ENCODE measurements at regions not wholly inside any gene's neighbourhood (a gene's known extent, or its start where the extent isn't known, plus 50 kb on each side); places are given as distances from the start of the nearest gene placed in this dataset.
"Not testable (repeated sequence)": the region's sequence is repeated elsewhere in the genome, so short reads cannot be mapped to it uniquely, and the experiment has no call there.

DNA sequence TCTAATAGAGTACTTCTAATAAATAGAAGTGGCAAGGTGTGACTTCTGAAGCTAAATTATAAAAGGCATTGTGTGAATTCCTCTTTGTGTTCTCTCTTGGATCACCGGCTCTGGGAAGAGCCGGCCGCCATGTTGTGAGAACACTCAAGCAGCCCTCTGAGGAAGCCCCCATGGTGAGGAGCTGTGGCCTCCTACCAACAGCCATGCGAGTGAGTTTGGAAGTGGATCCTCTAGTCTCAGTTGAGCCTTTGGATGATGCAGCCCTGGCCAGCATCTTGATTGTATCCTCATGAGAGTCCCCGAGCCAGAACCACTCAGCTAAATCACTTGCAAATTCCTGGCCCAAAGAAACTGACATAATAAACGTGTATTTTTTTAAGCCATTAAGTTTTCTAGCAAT lies 94.5 kb upstream of the CARD11 start:
- DNase-seq (no peak), ATAC-seq (no peak)

DNA sequence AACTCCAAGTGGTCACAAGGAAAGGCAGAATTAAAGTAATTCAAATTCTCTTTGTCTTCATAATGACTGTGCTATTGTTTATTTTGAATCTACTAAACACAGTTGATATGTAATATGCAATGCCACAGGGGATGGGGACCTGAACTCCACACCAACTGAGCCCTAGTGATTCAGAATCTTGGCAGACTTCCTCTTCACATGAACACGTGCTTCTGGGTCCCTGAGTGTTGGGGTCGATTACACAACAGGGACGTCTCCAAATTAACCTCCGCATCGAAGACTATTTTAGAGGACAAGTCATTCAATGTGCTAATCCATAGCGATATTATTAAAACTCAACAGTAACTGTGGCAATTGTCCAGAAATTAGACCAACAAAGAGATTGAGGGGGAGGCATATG lies 95.3 kb upstream of the CARD11 start:
- DNase-seq (no peak), ATAC-seq (no peak)

DNA sequence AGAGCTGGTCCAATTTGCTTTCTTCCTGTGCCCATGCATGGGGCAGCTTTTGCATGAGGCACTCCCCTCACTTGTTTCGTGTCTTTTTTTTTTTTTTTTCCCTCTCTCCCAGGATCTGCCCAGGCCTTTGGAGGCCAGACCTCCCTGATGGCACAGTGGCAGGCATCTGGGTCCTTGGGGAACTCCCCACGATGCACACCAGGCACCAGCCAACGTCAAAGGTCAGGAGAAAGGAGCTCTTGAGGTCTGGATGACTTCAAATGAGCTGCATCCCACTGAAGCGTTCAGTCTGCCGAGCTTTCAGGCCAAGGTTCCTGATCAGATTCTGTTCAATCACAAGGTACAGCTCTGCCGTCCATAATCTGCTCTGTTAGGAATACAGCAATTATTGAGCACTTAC lies 97.2 kb upstream of the CARD11 start:
- ATAC-seq, result no peak
- DNase-seq, result no peak

DNA sequence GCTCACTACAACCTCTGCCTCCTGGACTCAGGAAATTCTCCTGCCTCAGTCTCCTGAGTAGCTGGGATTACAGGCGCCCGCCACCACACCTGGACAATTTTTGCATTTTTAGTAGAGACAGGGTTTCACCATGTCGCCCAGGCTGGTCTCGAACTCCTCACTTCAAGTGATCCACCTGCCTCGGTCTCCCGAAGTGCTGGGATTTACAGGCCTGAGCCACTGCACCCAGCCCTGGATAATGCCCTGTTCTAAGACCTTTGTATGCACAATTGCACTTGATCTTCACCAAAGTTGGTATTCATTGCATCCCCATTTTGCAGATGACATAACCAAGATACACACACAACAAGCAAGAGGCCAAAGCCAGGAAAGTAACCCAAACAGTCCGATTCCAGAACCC lies 97.7 kb upstream of the CARD11 start:
- DNase-seq (no peak), ATAC-seq (no peak)

DNA sequence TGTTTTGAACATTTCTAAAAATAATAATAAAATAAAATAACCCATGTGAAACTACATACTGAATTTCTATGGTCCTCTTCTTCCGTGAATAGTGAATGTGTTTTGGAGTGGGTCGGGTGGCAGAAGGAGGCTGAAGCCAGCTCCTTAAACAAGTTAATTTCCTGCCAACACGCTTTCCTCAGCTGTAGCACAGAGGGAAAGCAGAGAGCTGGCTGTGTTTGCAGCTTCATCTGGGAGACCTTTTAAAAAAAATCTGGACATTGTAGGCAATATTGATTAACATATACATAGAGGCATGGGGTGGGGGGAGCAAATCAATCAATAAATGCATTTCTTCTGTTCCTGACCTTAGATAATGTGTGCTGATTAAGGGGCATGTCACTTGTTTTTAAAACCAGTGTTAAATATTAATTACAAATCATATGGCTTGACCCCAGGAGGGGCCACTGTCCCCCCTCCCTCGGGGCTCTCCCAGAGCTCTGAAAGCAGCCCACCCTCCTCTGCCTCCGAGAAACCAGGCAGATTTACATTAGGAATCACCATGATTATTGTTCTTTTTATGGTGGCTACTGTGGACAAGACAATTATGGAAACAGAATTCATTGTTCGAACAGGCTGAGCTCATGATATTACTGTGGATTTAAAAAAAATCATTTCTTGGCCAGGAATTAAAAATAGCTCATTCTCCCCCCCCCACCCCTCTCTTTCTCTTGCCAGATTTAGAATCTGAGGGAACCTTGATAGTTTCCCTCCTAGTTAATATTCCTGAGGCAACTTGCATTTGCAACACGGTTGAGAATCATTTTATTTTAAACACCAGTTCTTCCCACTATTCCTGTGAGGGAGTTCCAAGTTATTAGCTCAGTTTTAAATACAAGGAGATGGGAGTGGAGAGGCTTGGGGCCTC lies 100.5 kb upstream of the CARD11 start:
- ATAC-seq (no peak), DNase-seq (no peak)

DNA sequence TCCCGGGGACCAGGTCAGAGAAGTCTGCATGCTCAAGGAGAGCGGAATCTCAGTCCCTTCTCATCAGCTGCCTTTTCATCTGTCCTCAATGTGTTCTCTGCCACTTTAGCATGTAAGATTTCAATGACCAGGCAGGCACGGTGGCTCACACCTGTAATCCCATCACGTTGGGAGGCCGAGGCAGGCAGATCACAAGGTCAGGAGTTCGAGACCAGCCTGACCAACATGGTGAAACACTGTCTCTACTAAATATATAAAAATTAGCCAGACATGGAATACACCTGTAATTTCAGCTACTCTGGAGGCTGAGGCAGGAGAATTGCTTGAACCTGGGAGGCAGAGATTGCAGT lies 101.1 kb upstream of the CARD11 start:
- not testable (repeated sequence) for DNase-seq, ATAC-seq

DNA sequence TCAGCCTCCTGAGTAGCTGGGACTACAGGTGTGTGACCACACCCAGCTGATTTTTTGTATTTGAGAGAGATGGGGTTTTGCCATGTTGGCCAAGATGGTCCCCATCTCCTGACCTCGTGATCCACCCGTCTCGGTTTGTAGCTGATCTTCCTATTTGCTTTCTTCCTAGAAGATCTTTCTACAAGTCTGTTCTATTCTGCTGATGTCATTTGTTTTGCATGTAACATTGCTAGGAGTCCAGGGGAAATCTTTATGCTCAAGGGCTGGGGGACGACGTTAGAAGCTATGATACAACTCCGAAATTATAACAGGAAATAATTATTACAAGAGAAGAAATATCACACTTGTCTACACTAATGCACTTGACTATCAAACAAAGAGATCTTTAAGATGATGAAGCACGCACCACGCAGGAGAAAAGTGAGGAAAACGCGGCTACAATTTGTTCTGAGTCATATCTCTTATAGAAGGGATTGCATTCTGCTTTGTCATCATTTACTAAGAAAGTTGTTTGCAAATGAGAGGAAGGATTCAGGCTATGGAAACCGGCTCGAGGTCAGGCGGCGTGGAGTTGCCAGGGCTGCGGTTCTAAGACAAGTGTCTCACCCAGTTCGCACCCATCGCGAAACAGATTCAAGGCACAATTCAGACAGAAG lies 103.0 kb upstream of the CARD11 start:
- no peak for ATAC-seq

DNA sequence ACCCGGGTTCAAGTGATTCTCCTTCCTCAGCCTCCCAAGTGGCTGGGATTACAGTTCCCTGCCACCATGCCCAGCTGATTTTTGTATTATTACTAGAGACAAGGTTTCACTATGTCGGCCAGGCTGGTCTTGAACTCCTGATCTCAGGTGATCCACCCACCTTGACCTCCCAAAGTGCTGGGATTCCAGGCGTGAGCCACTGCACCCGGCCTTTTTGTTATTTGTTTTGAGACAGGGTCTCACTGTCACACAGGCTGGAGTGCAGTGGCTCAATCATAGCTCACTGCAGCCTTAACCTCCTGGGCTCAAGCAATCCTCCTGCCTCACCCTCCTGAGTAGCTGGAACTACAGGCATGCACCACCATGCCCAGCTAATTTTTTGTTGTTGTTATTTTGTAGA lies 104.8 kb upstream of the CARD11 start:
- not testable (repeated sequence) for DNase-seq, ATAC-seq

More for the DNA sequence above, 103.0 kb upstream of the CARD11 start:
- peak; percentile 20 for DNase-seq

DNA sequence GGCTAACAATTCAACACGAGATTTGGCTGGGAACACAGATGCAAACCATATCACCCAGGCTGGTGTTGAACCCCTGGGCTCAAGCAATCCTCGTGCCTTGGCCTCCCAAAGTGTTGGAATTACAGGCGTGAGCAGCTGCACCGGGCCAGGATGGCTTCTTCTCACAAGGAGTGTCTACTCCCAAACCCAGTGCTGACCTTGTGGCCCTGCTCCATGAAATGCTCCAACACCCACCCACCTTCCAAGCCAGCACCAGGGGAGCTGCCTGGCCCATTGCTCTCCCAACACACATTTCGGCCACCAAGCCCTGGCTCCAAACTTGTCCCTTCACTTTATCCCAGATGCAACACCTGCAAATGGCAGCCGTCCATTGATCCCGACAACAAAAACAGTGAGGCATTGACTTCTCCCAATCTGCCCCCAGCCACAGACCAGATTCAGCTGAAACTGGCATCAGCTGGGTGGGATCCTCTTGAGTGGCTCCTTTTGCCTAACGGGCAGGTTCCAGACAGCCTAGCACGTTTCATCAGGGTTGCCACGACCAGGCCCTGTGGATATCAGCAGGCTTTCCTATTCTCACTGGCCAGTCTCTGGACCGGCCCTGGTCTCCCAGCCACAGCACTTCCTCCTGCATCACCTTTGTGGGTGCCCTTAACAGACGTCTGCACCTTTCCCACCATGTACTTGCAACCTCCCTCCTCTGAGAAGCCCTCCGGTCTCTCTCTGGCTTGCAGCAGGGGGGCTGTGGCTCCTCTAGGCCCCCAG lies 105.7 kb upstream of the CARD11 start:
- DNase-seq (no peak), ATAC-seq (no peak)

DNA sequence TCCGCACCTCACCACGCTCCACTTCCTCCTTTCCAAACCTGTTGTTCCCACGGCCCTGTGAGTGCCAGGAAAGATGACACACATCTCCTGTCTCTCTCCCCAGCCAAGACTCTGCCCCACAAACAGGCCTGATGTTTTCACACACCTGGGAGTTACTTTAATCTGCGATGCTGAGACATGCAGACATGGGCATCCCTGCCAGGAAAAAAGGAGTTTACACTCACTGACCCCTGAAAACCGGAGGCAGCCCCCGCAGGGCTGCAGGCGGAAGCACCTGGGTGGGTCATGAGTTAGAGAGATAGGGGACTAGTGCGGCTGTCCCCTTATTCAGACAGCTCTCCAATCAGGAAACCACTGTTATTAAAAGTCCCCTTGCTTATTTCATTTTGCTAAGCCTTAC lies 106.4 kb upstream of the CARD11 start:
- ATAC-seq, result no peak

DNA sequence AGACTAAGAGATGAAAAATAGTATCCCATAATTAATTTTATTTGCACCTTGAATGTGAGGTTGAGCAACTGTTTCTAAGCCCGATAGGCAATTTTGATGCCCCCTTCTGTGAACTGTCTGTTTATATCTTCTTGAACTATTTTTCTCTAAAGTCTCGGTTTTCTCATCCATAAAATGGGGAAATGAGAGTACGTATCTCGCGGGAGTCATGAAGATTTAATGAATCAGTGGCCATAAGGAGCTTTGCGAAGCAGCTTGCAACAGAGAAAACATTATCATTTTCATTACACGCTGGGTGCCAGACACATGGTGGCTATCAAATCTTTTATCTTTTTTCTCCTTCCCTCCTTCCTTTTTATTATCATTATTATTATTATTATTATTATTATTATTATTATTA lies 108.1 kb upstream of the CARD11 start:
- DNase-seq, result no peak
- no peak for ATAC-seq

More for the DNA sequence above, 106.4 kb upstream of the CARD11 start:
- DNase-seq, result no peak

DNA sequence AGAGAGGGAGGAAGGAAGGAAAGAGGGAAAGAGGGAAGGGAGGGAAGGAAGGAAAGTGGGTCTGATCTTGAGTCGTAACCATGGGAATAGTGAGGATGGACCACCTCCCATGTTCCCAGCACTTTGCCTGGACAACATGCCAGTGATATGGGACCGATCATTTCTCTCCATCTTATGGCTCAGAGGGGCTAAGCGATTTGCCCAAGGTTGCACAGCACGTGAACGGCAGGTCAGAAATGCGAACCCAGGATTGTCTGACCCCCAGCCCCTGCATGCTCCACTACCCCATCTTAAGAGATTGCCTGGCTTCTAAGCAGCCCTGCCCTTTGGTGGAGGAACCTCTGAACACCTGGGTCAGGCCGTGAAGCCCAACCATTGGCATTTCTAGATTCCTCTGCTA lies 109.0 kb upstream of the CARD11 start:
- DNase-seq (no peak), ATAC-seq (no peak)

DNA sequence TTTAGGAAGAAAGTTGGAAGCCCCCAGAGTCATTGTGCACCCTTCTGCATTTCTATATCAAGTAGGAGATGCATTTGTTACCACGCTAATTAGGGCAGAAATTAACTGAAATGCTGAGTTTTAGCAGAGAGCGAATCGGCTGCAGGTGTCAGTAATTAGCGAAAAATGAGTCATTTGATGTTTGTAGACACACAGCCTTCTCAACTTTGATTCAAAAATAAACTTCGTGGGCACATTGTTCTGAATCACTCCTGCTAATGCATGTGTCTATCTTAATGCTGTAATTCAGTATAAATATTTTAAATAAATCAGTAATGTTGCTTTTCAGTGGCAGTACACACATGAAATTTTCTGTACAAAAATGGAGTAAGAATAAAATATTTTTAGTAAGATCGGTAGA lies 109.5 kb upstream of the CARD11 start:
- ATAC-seq, result no peak
- DNase-seq, result no peak

DNA sequence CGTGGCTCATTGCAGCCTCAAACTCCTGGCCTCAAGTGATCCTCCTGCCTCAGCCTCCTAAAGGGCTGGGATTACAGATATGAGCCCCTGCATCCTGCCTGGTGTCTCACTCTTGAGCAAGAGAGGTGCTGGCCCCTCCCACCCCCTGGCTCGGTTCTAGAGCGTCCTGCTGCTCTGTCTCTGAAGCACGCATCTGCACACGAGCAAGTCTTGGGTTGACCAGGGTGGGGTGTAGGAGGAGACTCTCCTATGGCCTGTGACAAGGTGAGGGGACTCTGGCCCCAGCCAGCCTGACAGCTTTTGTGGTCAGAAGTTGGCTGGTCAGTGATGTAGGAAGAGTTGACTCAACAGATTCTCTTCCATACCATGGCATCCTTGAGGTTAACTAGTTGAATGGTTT lies 110.7 kb upstream of the CARD11 start:
- no peak for DNase-seq
- ATAC-seq, result peak; percentile 29

DNA sequence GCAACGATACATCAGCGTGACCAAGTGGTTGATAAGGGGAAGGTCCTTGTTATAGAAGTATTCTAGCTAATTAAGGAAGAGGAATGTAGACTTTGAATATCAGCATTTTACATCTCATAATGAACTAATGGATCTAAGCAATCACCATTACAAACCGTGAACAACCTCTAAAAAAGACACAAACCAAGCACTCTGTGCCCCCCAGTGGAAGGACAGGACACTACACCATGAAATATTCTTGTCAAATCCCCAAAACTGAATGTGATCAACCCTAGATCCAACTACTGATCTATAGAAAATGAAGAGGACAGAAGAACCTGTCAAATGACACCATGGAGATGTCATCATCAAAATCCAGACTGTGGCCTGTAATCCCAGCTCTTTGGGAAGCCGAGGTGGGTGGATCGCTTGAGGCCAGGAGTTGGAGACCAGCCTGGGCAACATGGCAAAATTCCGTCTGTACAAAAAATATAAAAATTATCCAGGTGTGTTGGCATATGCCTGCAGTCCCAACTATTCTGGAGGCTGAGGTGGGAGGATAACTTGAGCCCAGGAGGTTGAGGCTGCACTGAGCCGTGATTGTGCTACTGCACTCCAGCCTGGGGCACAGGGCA lies 111.3 kb upstream of the CARD11 start:
- ATAC-seq (peak; percentile 58), DNase-seq (peak; percentile 58)

DNA sequence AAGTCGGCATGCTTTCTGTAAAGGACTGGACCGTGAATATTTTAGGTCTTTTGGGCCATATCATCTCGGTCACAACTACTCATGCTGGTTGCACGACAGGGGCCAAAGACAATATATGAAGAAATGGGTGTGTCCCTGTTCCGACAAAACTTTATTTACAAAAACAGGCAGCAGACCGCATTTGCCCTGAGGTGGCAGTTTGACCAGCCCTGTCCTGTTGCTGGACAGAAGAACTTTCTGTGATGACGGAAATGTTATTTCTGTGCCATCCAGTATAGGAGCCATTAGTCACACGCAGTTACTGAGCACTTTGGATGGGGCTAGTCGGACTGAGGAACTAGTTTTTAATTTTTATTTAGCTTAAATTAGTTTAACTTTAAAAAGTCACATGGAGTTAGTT lies 112.8 kb upstream of the CARD11 start:
- ATAC-seq, result no peak
- no peak for DNase-seq

DNA sequence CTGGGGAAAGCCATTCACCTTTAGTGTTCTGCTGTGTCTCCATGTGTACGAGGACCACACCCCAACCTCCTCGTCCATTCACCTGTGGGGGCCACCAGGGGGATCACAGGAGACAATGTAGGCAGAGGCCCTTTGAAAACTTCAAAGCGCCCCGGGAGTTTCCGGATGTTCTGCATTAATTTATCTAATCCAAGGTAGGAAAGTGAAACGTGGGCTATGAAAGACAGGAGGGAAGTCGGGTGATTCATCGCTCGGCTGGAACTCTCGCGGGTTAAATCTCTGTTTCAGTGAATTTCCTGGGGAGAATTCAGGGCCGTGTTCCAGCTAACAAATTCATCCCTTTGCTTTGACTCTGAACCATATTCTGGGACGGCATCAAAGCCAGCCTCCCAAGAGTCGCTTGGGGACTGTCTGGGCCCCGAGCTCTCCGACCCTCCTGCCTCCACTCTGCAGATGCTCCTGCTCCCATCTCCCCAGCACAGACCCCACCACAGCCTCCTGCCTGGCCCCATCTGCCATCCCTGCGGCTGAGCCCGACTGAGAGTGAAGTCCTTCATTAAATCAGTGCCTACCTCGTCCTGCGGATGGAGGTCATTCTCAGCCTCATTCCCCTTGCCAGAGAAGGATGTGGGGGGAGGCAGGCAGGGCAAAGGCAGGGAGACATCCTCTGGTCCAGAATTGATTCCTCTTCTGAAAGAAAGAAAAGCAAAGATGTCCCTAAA lies 114.1 kb upstream of the CARD11 start:
- DNase-seq, result no peak
- no peak for ATAC-seq

DNA sequence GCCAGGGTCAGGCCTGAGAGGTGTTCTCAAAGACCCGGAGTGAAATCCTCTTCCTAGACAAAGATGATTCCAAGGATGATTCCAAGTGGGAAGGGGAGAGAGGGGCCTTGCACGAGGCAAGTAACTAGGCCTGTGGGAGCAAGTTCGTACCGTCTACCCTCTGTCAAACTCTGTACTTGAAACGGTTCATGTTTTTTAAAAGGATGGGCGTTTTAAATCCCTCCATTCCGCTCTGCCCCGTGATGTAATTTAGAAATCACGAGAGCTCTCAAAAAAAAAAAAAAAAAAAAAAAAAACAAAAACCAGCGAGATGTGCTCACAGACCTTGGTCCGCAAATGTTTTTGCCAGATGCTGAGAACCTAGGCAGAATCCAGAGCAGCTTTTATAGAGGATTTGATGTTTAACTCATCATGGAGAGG lies 114.7 kb upstream of the CARD11 start:
- ATAC-seq (no peak), DNase-seq (no peak)

DNA sequence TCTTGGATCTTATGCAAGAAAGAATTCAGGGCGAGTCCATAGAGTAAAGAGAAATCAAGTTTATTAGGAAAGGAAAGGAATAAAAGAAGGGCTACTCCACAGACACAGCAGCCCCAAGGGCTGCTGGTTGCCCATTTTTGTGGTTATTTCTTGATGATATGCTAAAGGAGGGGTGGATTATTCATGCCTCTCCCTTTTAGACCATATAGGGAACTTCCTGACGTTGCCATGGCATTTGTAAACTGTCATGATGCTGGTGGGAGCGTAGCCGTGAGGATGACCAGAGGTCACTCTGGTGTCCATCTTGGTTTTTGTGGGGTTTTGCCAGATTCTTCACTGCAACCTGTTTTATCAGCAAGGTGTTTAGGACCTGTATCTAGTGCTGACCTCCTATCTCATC lies 115.4 kb upstream of the CARD11 start:
- DNase-seq (no peak), ATAC-seq (no peak)

DNA sequence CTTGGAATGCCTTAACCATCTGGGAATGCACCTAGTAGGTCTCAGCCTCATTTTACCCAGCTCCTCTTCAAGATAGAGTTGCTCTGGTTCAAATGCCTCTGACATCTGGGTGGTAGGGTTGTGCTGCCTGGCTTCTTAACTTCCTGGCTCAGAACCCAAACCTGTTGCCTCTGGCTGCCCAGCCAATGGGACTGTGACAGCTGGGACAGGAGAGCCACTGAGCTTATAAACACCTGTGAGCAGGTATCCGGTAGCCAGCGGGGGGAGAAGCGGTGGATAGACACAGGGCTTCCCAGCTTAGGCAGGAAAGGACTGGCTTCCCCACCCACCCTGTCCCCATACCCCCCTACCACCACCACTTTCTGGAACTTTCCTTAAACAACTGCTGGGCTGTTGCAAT lies 115.8 kb upstream of the CARD11 start:
- DNase-seq (no peak), ATAC-seq (no peak)

DNA sequence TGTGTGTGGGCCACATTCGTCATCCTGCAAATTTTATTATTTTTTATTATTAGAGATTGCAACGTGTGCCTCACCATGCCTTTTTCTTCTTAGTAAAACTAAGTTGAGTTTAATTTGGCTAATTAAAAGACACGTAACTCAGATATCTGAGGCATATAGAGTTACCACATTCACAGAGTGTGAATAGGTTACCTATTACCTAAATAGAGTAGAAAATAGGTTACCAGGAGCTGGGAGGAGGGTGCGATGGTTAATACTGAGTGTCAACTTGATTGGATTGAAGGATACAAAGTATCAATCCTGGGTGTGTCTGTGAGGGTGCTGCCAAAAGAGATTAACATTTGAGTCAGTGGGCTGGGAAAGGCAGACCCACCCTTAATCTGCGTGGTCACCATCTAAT lies 116.3 kb upstream of the CARD11 start:
- DNase-seq, ATAC-seq: not testable (repeated sequence)

DNA sequence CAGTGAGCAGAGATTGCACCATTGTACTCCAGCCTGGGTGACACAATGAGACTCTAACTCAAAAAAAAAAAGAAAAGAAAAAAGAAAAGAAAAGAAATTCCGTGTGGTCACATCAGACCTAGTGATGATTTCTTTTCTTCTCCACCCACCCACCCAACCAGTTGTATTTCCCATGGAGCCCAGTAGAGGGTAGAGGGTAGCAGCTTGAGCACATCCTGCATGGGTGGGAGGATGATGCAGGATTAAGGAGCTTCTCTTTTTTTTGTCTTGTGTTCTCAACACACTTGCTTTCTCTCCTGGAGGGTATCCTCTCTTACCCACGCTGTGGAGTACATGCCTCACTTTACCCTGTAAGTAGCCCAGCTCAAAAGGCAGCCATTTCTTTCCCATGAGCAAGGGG lies 118.6 kb upstream of the CARD11 start:
- DNase-seq (no peak), ATAC-seq (no peak)

Measured in stimulated activated naive CD8-positive, alpha-beta T cell treated with anti-CD3 and anti-CD28 coated beads, Interleukin-15, Interleukin-2, amounts not matched to agents 100 U/mL and 50 U/mL, for 24 hours (primary cell).